Colonic mucosa (tissue), 4 donors: ENCODE measurements at regions not wholly inside any gene's neighbourhood (a gene's known extent, or its start where the extent isn't known, plus 50 kb on each side); places are given as distances from the start of the nearest gene placed in this dataset.

Source experiments
- DNase-seq: peaks from one replicate; pipeline ENCODE4 v3.0.0-alpha.2; 2020
- H3K27ac ChIP-seq: fragments of 200-600 bp; one replicate; pipeline ENCODE4 v1.8.0; 2021
- H3K27me3 ChIP-seq: fragments of 200-600 bp; one replicate; pipeline ENCODE4 v1.8.0; 2021
- H3K36me3 ChIP-seq: fragments of 200-600 bp; one replicate; pipeline ENCODE4 v1.8.0; 2021
- H3K4me1 ChIP-seq: fragments of 200-600 bp; one replicate; pipeline ENCODE4 v1.8.0; 2021; ENCODE audit warnings: mild to moderate bottlenecking
- H3K4me3 ChIP-seq: fragments of 200-600 bp; one replicate; pipeline ENCODE4 v1.8.0; 2021
- H3K9ac ChIP-seq, 2 donors: one replicate each; pipeline ENCODE4 v1.7.0; 2013; ENCODE audit warnings: control low read depth in 2 of 2, low read depth in 2 of 2, low read length in 2 of 2
- H3K9me3 ChIP-seq: fragments of 200-600 bp; one replicate; pipeline ENCODE4 v1.8.0; 2021
- CTCF ChIP-seq: fragments of 200-600 bp; IDR thresholded peaks from one replicate; pipeline ENCODE4 v1.8.0; 2022; ENCODE audit warnings: antibody characterized with exemption, mild to moderate bottlenecking
- intact Hi-C: fragments of 100-400 bp; cut with DNase I; formaldehyde crosslinking; loops from one replicate; pipeline ENCODE4 v1.14.1; 2022
- donor health status: healthy.
- donor health status: DM: no; HTN: no; CAD: no.
- donor health status: DM: no; HTN: no; CAD: no.

GRCh38 chr4:138697851-138698250 is 317.7 kb upstream of the NOCT start:
- H3K4me1 ChIP-seq, result no peaks in the 10 kb centered on the region
- no peaks in the 10 kb centered on the region for H3K9me3 ChIP-seq
- TF ChIP-seq CTCF, result no peak
- intact Hi-C loops, result no loop called here
- no peak overlapping the region for H3K27ac ChIP-seq
- no peak overlapping the region for H3K4me3 ChIP-seq
- H3K9ac ChIP-seq, result no peak overlapping the region
- H3K36me3 ChIP-seq, result no peaks in the 10 kb centered on the region
- DNase-seq, result no peak
- H3K27me3 ChIP-seq, result no peaks in the 10 kb centered on the region

- no peak for TF ChIP-seq CTCF
- intact Hi-C loops, result no loop called here
- no peaks in the 10 kb centered on the region for H3K27me3 ChIP-seq
- no peaks in the 10 kb centered on the region for H3K9me3 ChIP-seq
- H3K27ac ChIP-seq, result no peak overlapping the region
- H3K36me3 ChIP-seq, result no peaks in the 10 kb centered on the region
- no peak overlapping the region for H3K4me3 ChIP-seq
- H3K4me1 ChIP-seq, result no peaks in the 10 kb centered on the region
- DNase-seq, result no peak
- H3K9ac ChIP-seq, result no peak overlapping the region
These were observed 318.8 kb upstream of the NOCT start for GRCh38 chr4:138696771-138697170.

GRCh38 chr4:138696058-138696457 is 319.5 kb upstream of the NOCT start:
- H3K27ac ChIP-seq, result no peak overlapping the region
- no peaks in the 10 kb centered on the region for H3K9me3 ChIP-seq
- intact Hi-C loops, result no loop called here
- no peak for DNase-seq
- no peak overlapping the region for H3K4me3 ChIP-seq
- no peak for TF ChIP-seq CTCF
- H3K4me1 ChIP-seq, result no peaks in the 10 kb centered on the region
- no peaks in the 10 kb centered on the region for H3K27me3 ChIP-seq
- H3K9ac ChIP-seq, result no peak overlapping the region
- no peaks in the 10 kb centered on the region for H3K36me3 ChIP-seq

GRCh38 chr4:138693526-138693925 is 322.1 kb upstream of the NOCT start:
- Histone ChIP-seq H3K9ac (no peak overlapping the region), H3K4me1 (no peaks in the 10 kb centered on the region), H3K36me3 (no peaks in the 10 kb centered on the region), H3K27ac (no peak overlapping the region), H3K27me3 (no peaks in the 10 kb centered on the region), H3K9me3 (no peaks in the 10 kb centered on the region), H3K4me3 (no peak overlapping the region)
- DNase-seq, result no peak
- intact Hi-C loops, result no loop called here
- TF ChIP-seq CTCF, result no peak

- intact Hi-C loops, result no loop called here
- Histone ChIP-seq H3K27me3 (no peaks in the 10 kb centered on the region), H3K27ac (no peak overlapping the region), H3K4me3 (no peak overlapping the region), H3K9ac (no peak overlapping the region), H3K4me1 (no peaks in the 10 kb centered on the region), H3K9me3 (no peaks in the 10 kb centered on the region), H3K36me3 (no peaks in the 10 kb centered on the region)
- no peak for TF ChIP-seq CTCF
- DNase-seq, result no peak
These were observed 323.2 kb upstream of the NOCT start for GRCh38 chr4:138692411-138692810.

- H3K9me3 ChIP-seq, result no peaks in the 10 kb centered on the region
- H3K9ac ChIP-seq, result no peak overlapping the region
- no peak overlapping the region for H3K27ac ChIP-seq
- no peak for DNase-seq
- no peaks in the 10 kb centered on the region for H3K4me1 ChIP-seq
- H3K36me3 ChIP-seq, result no peaks in the 10 kb centered on the region
- intact Hi-C loops, result loop anchor here (10.0 kb wide), 3 partner anchors 185 to 865 kb away; no protein-coding TSS in a partner anchor
- no peak overlapping the region for H3K4me3 ChIP-seq
- TF ChIP-seq CTCF, result no peak
- no peaks in the 10 kb centered on the region for H3K27me3 ChIP-seq
These were observed 326.0 kb upstream of the NOCT start for GRCh38 chr4:138689593-138689992.
